HEK293 (cell line): ENCODE measurements at regions not wholly inside any gene's neighbourhood (a gene's known extent, or its start where the extent isn't known, plus 50 kb on each side); places are given as distances from the start of the nearest gene placed in this dataset.

Experiments used
- CTCF ChIP-seq: fragments of 450-650 bp; formaldehyde crosslinking; IDR thresholded peaks from 2 replicates; pipeline ENCODE4 v1.5.1; 2016; ENCODE audit warnings: missing biosample characterization, missing genetic modification characterization
- KLF16 ChIP-seq: fragments of 450-650 bp; formaldehyde crosslinking; IDR thresholded peaks from 2 replicates; pipeline ENCODE4 v1.5.1; 2017; ENCODE audit warnings: missing biosample characterization, missing genetic modification characterization
- KLF9 ChIP-seq: fragments of 450-650 bp; formaldehyde crosslinking; IDR thresholded peaks from 2 replicates; pipeline ENCODE4 v1.5.1; 2016; ENCODE audit warnings: missing biosample characterization, missing genetic modification characterization, low read depth
- PATZ1 ChIP-seq: fragments of 450-650 bp; formaldehyde crosslinking; IDR thresholded peaks from 2 replicates; pipeline ENCODE4 v1.5.1; 2016; ENCODE audit warnings: missing biosample characterization, missing genetic modification characterization
- PRDM1 ChIP-seq: fragments of 450-650 bp; formaldehyde crosslinking; IDR thresholded peaks from 2 replicates; pipeline ENCODE4; 2016; ENCODE audit warnings: missing biosample characterization, missing genetic modification characterization
- ZNF121 ChIP-seq: fragments of 450-650 bp; formaldehyde crosslinking; IDR thresholded peaks from 2 replicates; pipeline ENCODE4 v1.5.1; 2016; ENCODE audit warnings: missing biosample characterization, missing genetic modification characterization
- ZNF37A ChIP-seq: fragments of 450-650 bp; IDR thresholded peaks from 2 replicates; pipeline ENCODE4 v1.5.1; 2018; ENCODE audit warnings: missing biosample characterization, missing genetic modification characterization
- ZNF560 ChIP-seq: fragments of 450-650 bp; formaldehyde crosslinking; IDR thresholded peaks from 2 replicates; pipeline ENCODE4 v1.5.1; 2017; ENCODE audit warnings: missing biosample characterization, missing genetic modification characterization, borderline replicate concordance
- ZNF561 ChIP-seq: fragments of 450-650 bp; IDR thresholded peaks from 2 replicates; pipeline ENCODE4 v1.5.1; 2018; ENCODE audit warnings: missing biosample characterization, missing genetic modification characterization, borderline replicate concordance
- ZNF624 ChIP-seq: fragments of 450-650 bp; formaldehyde crosslinking; IDR thresholded peaks from 2 replicates; pipeline ENCODE4 v1.5.1; 2017; ENCODE audit warnings: missing biosample characterization, missing genetic modification characterization
- TF ChIP-seq, protein P1 (sequence below): fragments of 450-650 bp; formaldehyde crosslinking; IDR thresholded peaks from 2 replicates; pipeline ENCODE4 v1.5.1; 2016; ENCODE audit warnings: missing biosample characterization, missing genetic modification characterization

GRCh38 chr9:105908069-105908468, 213.7 kb downstream of the TMEM38B start:
- TF ChIP-seq PATZ1 (tag by site-specific recombination): no peak
- no peak for TF ChIP-seq CTCF
- TF ChIP-seq KLF16 (tag by site-specific recombination): no peak
- no peak for TF ChIP-seq ZNF624
- TF ChIP-seq, protein P1, sequence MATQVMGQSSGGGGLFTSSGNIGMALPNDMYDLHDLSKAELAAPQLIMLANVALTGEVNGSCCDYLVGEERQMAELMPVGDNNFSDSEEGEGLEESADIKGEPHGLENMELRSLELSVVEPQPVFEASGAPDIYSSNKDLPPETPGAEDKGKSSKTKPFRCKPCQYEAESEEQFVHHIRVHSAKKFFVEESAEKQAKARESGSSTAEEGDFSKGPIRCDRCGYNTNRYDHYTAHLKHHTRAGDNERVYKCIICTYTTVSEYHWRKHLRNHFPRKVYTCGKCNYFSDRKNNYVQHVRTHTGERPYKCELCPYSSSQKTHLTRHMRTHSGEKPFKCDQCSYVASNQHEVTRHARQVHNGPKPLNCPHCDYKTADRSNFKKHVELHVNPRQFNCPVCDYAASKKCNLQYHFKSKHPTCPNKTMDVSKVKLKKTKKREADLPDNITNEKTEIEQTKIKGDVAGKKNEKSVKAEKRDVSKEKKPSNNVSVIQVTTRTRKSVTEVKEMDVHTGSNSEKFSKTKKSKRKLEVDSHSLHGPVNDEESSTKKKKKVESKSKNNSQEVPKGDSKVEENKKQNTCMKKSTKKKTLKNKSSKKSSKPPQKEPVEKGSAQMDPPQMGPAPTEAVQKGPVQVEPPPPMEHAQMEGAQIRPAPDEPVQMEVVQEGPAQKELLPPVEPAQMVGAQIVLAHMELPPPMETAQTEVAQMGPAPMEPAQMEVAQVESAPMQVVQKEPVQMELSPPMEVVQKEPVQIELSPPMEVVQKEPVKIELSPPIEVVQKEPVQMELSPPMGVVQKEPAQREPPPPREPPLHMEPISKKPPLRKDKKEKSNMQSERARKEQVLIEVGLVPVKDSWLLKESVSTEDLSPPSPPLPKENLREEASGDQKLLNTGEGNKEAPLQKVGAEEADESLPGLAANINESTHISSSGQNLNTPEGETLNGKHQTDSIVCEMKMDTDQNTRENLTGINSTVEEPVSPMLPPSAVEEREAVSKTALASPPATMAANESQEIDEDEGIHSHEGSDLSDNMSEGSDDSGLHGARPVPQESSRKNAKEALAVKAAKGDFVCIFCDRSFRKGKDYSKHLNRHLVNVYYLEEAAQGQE (tag by site-specific recombination): no peak
- TF ChIP-seq ZNF37A (tag by site-specific recombination): no peak
- TF ChIP-seq KLF9: no peak
- TF ChIP-seq ZNF561: no peak
- TF ChIP-seq ZNF560 (tag by site-specific recombination): no peak
- no peak for TF ChIP-seq ZNF121 (tag by site-specific recombination)
- no peak for TF ChIP-seq PRDM1 (tag by site-specific recombination)
